ENCODE measurements at regions not wholly inside any gene's neighbourhood (a gene's known extent, or its start where the extent isn't known, plus 50 kb on each side); places are given as distances from the start of the nearest gene placed in this dataset.
"Not testable (repeated sequence)": the region's sequence is repeated elsewhere in the genome, so short reads cannot be mapped to it uniquely, and the experiment has no call there.

DNA sequence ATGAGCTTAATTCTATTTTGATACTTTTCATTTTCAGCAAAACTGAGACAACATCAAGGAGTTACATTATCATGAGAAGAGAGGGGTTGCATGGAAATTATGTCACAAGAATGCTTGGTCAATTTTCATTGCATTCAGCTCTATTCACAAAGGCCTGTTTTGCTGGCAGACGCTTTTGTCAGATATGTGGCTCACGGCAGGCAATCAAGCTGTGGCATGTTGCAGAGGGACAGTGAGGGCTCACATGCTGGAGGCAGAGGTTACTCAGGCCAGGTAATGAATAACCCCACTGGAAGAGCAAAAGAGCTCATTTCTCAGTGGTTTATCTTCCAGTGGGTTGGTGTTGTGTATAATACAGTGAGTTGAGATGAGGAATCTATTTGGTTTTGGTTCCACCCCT, 98.7 kb upstream of the RBFOX1 start:
- CTCF ChIA-PET, result no interaction called here
- Mint-ChIP-seq H3K4me3 (no peak overlapping the region), H3K27ac (no peak overlapping the region), H3K9me3 (peaks cover 8% of the 10 kb centered on the region), H3K4me1 (ENCODE audit: low read depth) (no peaks in the 10 kb centered on the region), H3K27me3 (no peaks in the 10 kb centered on the region), H3K36me3 (ENCODE audit: low read depth) (no peaks in the 10 kb centered on the region)
- intact Hi-C loops (cut with micrococcal nuclease), result no loop called here
- no peak for DNase-seq
- TF ChIP-seq, protein P1, sequence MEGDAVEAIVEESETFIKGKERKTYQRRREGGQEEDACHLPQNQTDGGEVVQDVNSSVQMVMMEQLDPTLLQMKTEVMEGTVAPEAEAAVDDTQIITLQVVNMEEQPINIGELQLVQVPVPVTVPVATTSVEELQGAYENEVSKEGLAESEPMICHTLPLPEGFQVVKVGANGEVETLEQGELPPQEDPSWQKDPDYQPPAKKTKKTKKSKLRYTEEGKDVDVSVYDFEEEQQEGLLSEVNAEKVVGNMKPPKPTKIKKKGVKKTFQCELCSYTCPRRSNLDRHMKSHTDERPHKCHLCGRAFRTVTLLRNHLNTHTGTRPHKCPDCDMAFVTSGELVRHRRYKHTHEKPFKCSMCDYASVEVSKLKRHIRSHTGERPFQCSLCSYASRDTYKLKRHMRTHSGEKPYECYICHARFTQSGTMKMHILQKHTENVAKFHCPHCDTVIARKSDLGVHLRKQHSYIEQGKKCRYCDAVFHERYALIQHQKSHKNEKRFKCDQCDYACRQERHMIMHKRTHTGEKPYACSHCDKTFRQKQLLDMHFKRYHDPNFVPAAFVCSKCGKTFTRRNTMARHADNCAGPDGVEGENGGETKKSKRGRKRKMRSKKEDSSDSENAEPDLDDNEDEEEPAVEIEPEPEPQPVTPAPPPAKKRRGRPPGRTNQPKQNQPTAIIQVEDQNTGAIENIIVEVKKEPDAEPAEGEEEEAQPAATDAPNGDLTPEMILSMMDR (IDR thresholded peaks at IDR 0.05), result no peak
- POLR2A ChIA-PET, result no interaction called here
- ATAC-seq, result no peak

DNA sequence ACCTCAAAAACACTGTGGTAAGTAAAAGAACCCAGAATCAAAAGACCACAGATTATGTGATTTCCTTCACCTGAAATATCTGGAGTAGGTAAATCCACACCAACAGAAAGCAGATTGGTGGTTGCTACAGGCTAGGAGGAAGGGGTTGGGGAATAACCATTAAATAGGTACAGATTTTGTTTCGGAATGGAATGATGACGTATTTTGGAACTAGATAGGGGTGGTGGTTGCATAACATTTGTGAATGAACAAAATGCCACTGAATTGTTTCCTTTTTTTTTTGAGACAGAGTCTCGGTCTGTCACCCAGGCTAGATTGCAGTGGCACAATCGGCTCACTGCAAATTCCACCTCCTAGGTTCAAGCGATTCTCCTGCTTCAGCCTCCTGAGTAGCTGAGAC, 100.9 kb upstream of the RBFOX1 start:
- H3K36me3 Mint-ChIP-seq (ENCODE audit: low read depth), result no peaks in the 10 kb centered on the region
- POLR2A ChIA-PET, result no interaction called here
- no peaks in the 10 kb centered on the region for H3K27me3 Mint-ChIP-seq
- no peak overlapping the region for H3K27ac Mint-ChIP-seq
- CTCF ChIA-PET, result no interaction called here
- ATAC-seq (no peak), DNase-seq (no peak)
- peaks cover 12% of the 10 kb centered on the region for H3K9me3 Mint-ChIP-seq
- no peaks in the 10 kb centered on the region for H3K4me1 Mint-ChIP-seq (ENCODE audit: low read depth)
- intact Hi-C loops (cut with micrococcal nuclease), result no loop called here
- TF ChIP-seq, protein P1 (IDR thresholded peaks at IDR 0.05), result no peak
- H3K4me3 Mint-ChIP-seq, result no peak overlapping the region

DNA sequence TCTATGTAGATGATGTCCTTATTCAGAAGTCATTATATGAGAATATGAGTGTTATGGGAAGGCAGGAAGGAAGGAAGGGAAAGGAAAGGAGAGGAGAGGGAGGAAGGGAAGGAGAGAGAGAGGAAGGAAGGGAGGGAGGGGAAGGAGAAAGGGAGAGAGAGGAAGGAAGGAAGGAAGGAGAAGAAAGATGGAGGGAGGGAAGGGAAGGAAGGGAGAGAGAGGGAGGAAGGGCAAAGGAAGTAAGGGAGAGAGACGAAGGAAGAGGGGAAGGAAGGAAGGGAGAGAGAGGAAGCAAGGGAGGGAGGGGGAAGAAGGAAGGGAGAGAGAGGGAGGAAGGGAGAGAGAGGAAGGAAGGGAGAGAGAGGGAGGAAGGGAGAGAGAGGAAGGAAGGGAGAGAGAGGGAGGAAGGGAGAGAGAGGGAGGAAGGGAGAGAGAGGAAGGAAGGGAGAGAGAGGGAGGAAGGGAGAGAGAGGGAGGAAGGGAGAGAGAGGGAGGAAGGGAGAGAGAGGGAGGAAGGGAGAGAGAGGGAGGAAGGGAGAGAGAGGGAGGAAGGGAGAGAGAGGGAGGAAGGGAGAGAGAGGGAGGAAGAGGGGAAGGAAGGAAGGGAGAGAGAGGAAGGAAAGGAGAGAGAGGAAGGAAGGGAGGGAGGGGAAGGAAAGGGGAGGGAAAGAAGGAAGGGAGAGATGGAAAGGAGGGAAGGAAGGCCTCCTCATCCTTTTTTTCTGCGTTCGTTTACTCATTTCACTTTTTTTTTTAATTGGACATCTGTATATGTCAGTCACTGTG, 103.0 kb upstream of the RBFOX1 start:
- H3K4me1 Mint-ChIP-seq (ENCODE audit: low read depth); H3K27ac Mint-ChIP-seq; H3K4me3 Mint-ChIP-seq; H3K36me3 Mint-ChIP-seq (ENCODE audit: low read depth); DNase-seq; POLR2A ChIA-PET; ATAC-seq; H3K27me3 Mint-ChIP-seq; CTCF ChIA-PET; intact Hi-C loops (cut with micrococcal nuclease): not testable (repeated sequence)
- peaks cover 12% of the 10 kb centered on the region for H3K9me3 Mint-ChIP-seq

DNA sequence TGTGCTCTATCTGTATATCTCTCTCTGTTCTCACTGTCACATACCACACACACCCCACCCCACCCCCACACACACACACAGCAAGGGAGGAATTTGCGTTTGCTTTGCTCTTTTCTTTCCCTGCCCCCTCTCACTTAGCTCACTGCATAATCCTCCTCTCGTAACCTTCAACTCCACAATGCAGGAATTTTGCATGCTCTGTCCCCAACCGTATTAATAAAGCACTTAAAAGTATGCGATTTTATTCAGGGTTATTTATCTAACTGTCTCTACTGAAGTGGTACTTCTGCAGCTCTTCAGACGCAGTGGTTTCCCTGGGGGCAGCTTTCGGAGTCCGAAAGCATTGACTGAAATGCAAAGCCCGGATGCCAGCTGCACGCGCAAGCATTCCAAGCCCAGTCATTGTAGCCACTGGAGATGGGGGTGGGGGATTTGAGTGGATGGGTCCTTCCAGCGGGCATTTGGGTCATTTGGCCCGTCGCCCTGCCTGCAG, 105.4 kb upstream of the RBFOX1 start:
- CTCF ChIA-PET, result no interaction called here
- no peak for ATAC-seq
- POLR2A ChIA-PET, result no interaction called here

DNA sequence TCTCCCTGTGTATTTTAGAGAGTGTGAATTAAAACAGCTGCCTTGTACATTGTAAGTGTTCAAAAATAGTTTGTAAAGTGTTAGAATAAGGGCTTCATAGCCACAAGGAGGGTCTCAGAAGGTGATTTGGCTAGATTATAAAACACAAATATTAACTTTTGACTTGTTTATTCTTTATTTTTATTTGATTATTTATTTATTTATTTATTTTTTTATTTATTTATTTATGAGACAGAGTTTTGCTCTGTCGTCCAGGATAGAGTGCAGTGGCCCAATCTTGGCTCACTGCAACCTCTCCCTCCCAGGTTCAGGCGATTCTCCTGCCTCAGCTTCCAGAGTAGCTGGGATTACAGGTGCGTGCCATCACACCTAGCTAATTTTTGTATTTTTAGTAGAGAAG, 111.5 kb upstream of the RBFOX1 start:
- H3K27ac Mint-ChIP-seq, result no peak overlapping the region
- ChIA-PET CTCF (no interaction called here), POLR2A (no interaction called here)
- H3K4me3 Mint-ChIP-seq, result no peak overlapping the region
- no peaks in the 10 kb centered on the region for H3K4me1 Mint-ChIP-seq (ENCODE audit: low read depth)
- ATAC-seq, result no peak
- TF ChIP-seq, protein P1 (IDR thresholded peaks at IDR 0.05), result no peak
- peaks cover 9% of the 10 kb centered on the region for H3K9me3 Mint-ChIP-seq
- H3K36me3 Mint-ChIP-seq (ENCODE audit: low read depth), result no peaks in the 10 kb centered on the region
- intact Hi-C loops (cut with micrococcal nuclease), result no loop called here
- no peak for DNase-seq
- H3K27me3 Mint-ChIP-seq, result no peaks in the 10 kb centered on the region

More for the DNA sequence above, 105.4 kb upstream of the RBFOX1 start:
- intact Hi-C loops (cut with micrococcal nuclease), result no loop called here
- H3K4me3 Mint-ChIP-seq, result no peak overlapping the region
- TF ChIP-seq, protein P1 (IDR thresholded peaks at IDR 0.05), result no peak
- H3K9me3 Mint-ChIP-seq, result peaks cover 10% of the 10 kb centered on the region
- DNase-seq, result no peak
- H3K27ac Mint-ChIP-seq, result no peak overlapping the region
- no peaks in the 10 kb centered on the region for H3K36me3 Mint-ChIP-seq (ENCODE audit: low read depth)
- H3K4me1 Mint-ChIP-seq (ENCODE audit: low read depth), result no peaks in the 10 kb centered on the region
- H3K27me3 Mint-ChIP-seq, result no peaks in the 10 kb centered on the region

All from activated CD8-positive, alpha-beta T cell treated with anti-CD3 and anti-CD28 coated beads for 36 hours (primary cell).